ENCODE measurements at regions not wholly inside any gene's neighbourhood (a gene's known extent, or its start where the extent isn't known, plus 50 kb on each side); places are given as distances from the start of the nearest gene placed in this dataset.

GRCh38 chr1:14055442-14056223 is 355.6 kb downstream of the PRDM2 start:
- no peak for DNase-seq

- no peak for DNase-seq
These were observed 357.7 kb downstream of the PRDM2 start for GRCh38 chr1:14057640-14058039.

GRCh38 chr1:14061204-14061603 is 361.2 kb downstream of the PRDM2 start:
- no peak for DNase-seq

GRCh38 chr1:14061722-14062121 is 361.7 kb downstream of the PRDM2 start:
- no peak for DNase-seq

GRCh38 chr1:14062669-14063068 is 362.7 kb downstream of the PRDM2 start:
- DNase-seq: no peak

GRCh38 chr1:14064649-14065442 is 364.9 kb downstream of the PRDM2 start:
- DNase-seq: no peak

- DNase-seq: no peak
These were observed 365.5 kb downstream of the PRDM2 start for GRCh38 chr1:14065486-14065885.

- DNase-seq: no peak
These were observed 367.0 kb downstream of the PRDM2 start for GRCh38 chr1:14067036-14067435.

GRCh38 chr1:14067711-14068110 is 367.7 kb downstream of the PRDM2 start:
- DNase-seq: no peak

- DNase-seq: no peak
These were observed 371.6 kb downstream of the PRDM2 start for GRCh38 chr1:14071581-14071980.

GRCh38 chr1:14080653-14081052 is 380.7 kb downstream of the PRDM2 start:
- DNase-seq: no peak

- no peak for DNase-seq
These were observed 382.3 kb downstream of the PRDM2 start for GRCh38 chr1:14082331-14082730.

GRCh38 chr1:14083277-14083676 is 383.3 kb downstream of the PRDM2 start:
- DNase-seq: no peak

- no peak for DNase-seq
These were observed 383.7 kb downstream of the PRDM2 start for GRCh38 chr1:14083706-14084105.

GRCh38 chr1:14090062-14090461 is 390.1 kb downstream of the PRDM2 start:
- DNase-seq: no peak

- DNase-seq: no peak
These were observed 390.5 kb downstream of the PRDM2 start for GRCh38 chr1:14090531-14090930.

- DNase-seq: no peak
These were observed 394.8 kb downstream of the PRDM2 start for GRCh38 chr1:14094611-14095400.

- DNase-seq: no peak
These were observed 398.4 kb downstream of the PRDM2 start for GRCh38 chr1:14098294-14098913.

- no peak for DNase-seq
These were observed 400.5 kb downstream of the PRDM2 start for GRCh38 chr1:14100444-14100843.

- no peak for DNase-seq
These were observed 400.9 kb downstream of the PRDM2 start for GRCh38 chr1:14100919-14101318.

GRCh38 chr1:14102180-14102579 is 402.2 kb downstream of the PRDM2 start:
- no peak for DNase-seq

- DNase-seq: no peak
These were observed 404.0 kb downstream of the PRDM2 start for GRCh38 chr1:14103878-14104430.

GRCh38 chr1:14106126-14106525 is 406.1 kb downstream of the PRDM2 start:
- no peak for DNase-seq

All from EL (cell line).